Hematopoietic multipotent progenitor cell (in vitro differentiated cells): ENCODE measurements at regions not wholly inside any gene's neighbourhood (a gene's known extent, or its start where the extent isn't known, plus 50 kb on each side); places are given as distances from the start of the nearest gene placed in this dataset.

Source experiments
- DNase-seq, 3 donors: peaks; one replicate each; pipeline ENCODE4 v3.0.0-alpha.2; 2011 to 2015; ENCODE audit warnings: low read depth in 2 of 3, low spot score in 2 of 3

- no peak for DNase-seq
Measured at GRCh38 chr2:147520817-147521216, 324.0 kb upstream of the ACVR2A start.

GRCh38 chr2:147519178-147519577 lies 325.7 kb upstream of the ACVR2A start:
- DNase-seq, result no peak

- DNase-seq, result no peak
Measured at GRCh38 chr2:147515213-147515612, 329.6 kb upstream of the ACVR2A start.

- no peak for DNase-seq
Measured at GRCh38 chr2:147512206-147512605, 332.6 kb upstream of the ACVR2A start.

GRCh38 chr2:147511491-147511948 lies 333.3 kb upstream of the ACVR2A start:
- DNase-seq, result peak in 1 of 3 donors; percentile 14

GRCh38 chr2:147509821-147510220 lies 335.0 kb upstream of the ACVR2A start:
- DNase-seq, result no peak

GRCh38 chr2:147506889-147507288 lies 337.9 kb upstream of the ACVR2A start:
- no peak for DNase-seq

GRCh38 chr2:147502711-147503290 lies 342.0 kb upstream of the ACVR2A start:
- no peak for DNase-seq

GRCh38 chr2:147501968-147502367 lies 342.9 kb upstream of the ACVR2A start:
- no peak for DNase-seq

- DNase-seq, result no peak
Measured at GRCh38 chr2:147500819-147501395, 343.9 kb upstream of the ACVR2A start.

GRCh38 chr2:147500229-147500628 lies 344.6 kb upstream of the ACVR2A start:
- peak in 2 of 3 donors; percentile 43 to 86 for DNase-seq

GRCh38 chr2:147499785-147500184 lies 345.0 kb upstream of the ACVR2A start:
- DNase-seq, result peak in 1 of 3 donors; percentile 4

- DNase-seq, result no peak
Measured at GRCh38 chr2:147495734-147496133, 349.1 kb upstream of the ACVR2A start.

GRCh38 chr2:147492471-147492870 lies 352.4 kb upstream of the ACVR2A start:
- no peak for DNase-seq

- DNase-seq, result no peak
Measured at GRCh38 chr2:147491506-147491905, 353.3 kb upstream of the ACVR2A start.

GRCh38 chr2:147490401-147491261 lies 354.2 kb upstream of the ACVR2A start:
- no peak for DNase-seq

- DNase-seq, result no peak
Measured at GRCh38 chr2:147488472-147488871, 356.4 kb upstream of the ACVR2A start.

GRCh38 chr2:147487978-147488289 lies 356.9 kb upstream of the ACVR2A start:
- no peak for DNase-seq

GRCh38 chr2:147487286-147487977 lies 357.4 kb upstream of the ACVR2A start:
- no peak for DNase-seq

- DNase-seq, result no peak
Measured at GRCh38 chr2:147485210-147485851, 359.5 kb upstream of the ACVR2A start.

- no peak for DNase-seq
Measured at GRCh38 chr2:147483911-147484310, 360.9 kb upstream of the ACVR2A start.
